Chondrocyte (in vitro differentiated cells): ENCODE measurements at regions not wholly inside any gene's neighbourhood (a gene's known extent, or its start where the extent isn't known, plus 50 kb on each side); places are given as distances from the start of the nearest gene placed in this dataset.
A peak's percentile ranks its signal among the peaks of the same experiment; 100 is the strongest.

Experiments
- DNase-seq: peaks from one replicate; pipeline ENCODE4 v3.0.0; 2021; ENCODE audit warnings: mixed read lengths, low spot score
- H3K27ac Mint-ChIP-seq: one replicate; pipeline ENCODE4 v1.8.0; 2021; ENCODE audit warnings: mild to moderate bottlenecking, moderate library complexity, mixed read lengths; ENCODE audit not compliant: unreplicated experiment
- H3K27me3 Mint-ChIP-seq: 2 replicates; pipeline ENCODE4 v1.8.0; 2021; ENCODE audit warnings: low read depth, mixed read lengths
- H3K36me3 Mint-ChIP-seq: 2 replicates; pipeline ENCODE4 v1.8.0; 2021; ENCODE audit warnings: low read depth, mixed read lengths
- H3K4me1 Mint-ChIP-seq: 2 replicates; pipeline ENCODE4 v1.8.0; 2021; ENCODE audit warnings: low read depth, mild to moderate bottlenecking, mixed read lengths
- H3K4me3 Mint-ChIP-seq: one replicate; pipeline ENCODE4 v1.8.0; 2021; ENCODE audit warnings: mild to moderate bottlenecking, moderate library complexity, mixed read lengths; ENCODE audit not compliant: unreplicated experiment
- H3K9me3 Mint-ChIP-seq: 2 replicates; pipeline ENCODE4 v1.8.0; 2021; ENCODE audit warnings: low read depth, mixed read lengths
- CTCF ChIP-seq: fragments of 200-600 bp; sonication (generic); IDR thresholded peaks from 2 replicates; pipeline ENCODE4 v1.5.0; 2021; ENCODE audit warnings: antibody characterized with exemption, mild to moderate bottlenecking, moderate library complexity

GRCh38 chr6:147057705-147058342 lies 146.4 kb upstream of the STXBP5 start:
- no peak for TF ChIP-seq CTCF
- no peak overlapping the region for H3K27ac Mint-ChIP-seq
- no peaks in the 10 kb centered on the region for H3K36me3 Mint-ChIP-seq
- no peak for DNase-seq
- H3K4me3 Mint-ChIP-seq: no peak overlapping the region
- no peaks in the 10 kb centered on the region for H3K27me3 Mint-ChIP-seq
- H3K9me3 Mint-ChIP-seq: no peaks in the 10 kb centered on the region
- H3K4me1 Mint-ChIP-seq: no peaks in the 10 kb centered on the region

- Mint-ChIP-seq H3K4me3 (no peak overlapping the region), H3K36me3 (no peaks in the 10 kb centered on the region), H3K27me3 (no peaks in the 10 kb centered on the region), H3K4me1 (peaks cover 8% of the 10 kb centered on the region), H3K27ac (no peak overlapping the region), H3K9me3 (no peaks in the 10 kb centered on the region)
- TF ChIP-seq CTCF: no peak
- no peak for DNase-seq
Measured at GRCh38 chr6:147058786-147059385, 145.3 kb upstream of the STXBP5 start.

GRCh38 chr6:147060636-147061035 lies 143.6 kb upstream of the STXBP5 start:
- no peak for TF ChIP-seq CTCF
- Mint-ChIP-seq H3K27me3 (no peaks in the 10 kb centered on the region), H3K36me3 (peaks cover 2% of the 10 kb centered on the region), H3K27ac (no peak overlapping the region), H3K4me1 (peaks cover 10% of the 10 kb centered on the region), H3K4me3 (no peak overlapping the region), H3K9me3 (no peaks in the 10 kb centered on the region)
- DNase-seq: no peak

GRCh38 chr6:147061252-147061651 lies 143.0 kb upstream of the STXBP5 start:
- no peak for DNase-seq
- H3K9me3 Mint-ChIP-seq: peaks cover 1% of the 10 kb centered on the region
- peaks cover 2% of the 10 kb centered on the region for H3K36me3 Mint-ChIP-seq
- no peak for TF ChIP-seq CTCF
- peaks cover 10% of the 10 kb centered on the region for H3K4me1 Mint-ChIP-seq
- H3K4me3 Mint-ChIP-seq: no peak overlapping the region
- no peak overlapping the region for H3K27ac Mint-ChIP-seq
- no peaks in the 10 kb centered on the region for H3K27me3 Mint-ChIP-seq

- DNase-seq: no peak
- H3K36me3 Mint-ChIP-seq: peaks cover 2% of the 10 kb centered on the region
Measured at GRCh38 chr6:147063469-147064031, 140.7 kb upstream of the STXBP5 start.

More at GRCh38 chr6:147063469-147064031, 140.7 kb upstream of the STXBP5 start:
- no peak overlapping the region for H3K4me3 Mint-ChIP-seq
- no peaks in the 10 kb centered on the region for H3K27me3 Mint-ChIP-seq
- peak overlapping the region; percentile 58 for H3K27ac Mint-ChIP-seq
- H3K9me3 Mint-ChIP-seq: peaks cover 2% of the 10 kb centered on the region
- no peak for TF ChIP-seq CTCF
- peaks cover 10% of the 10 kb centered on the region for H3K4me1 Mint-ChIP-seq
